Upper lobe of right lung (tissue), 1 donor: ENCODE measurements at regions not wholly inside any gene's neighbourhood (a gene's known extent, or its start where the extent isn't known, plus 50 kb on each side); places are given as distances from the start of the nearest gene placed in this dataset.
"Not testable (repeated sequence)": the region's sequence is repeated elsewhere in the genome, so short reads cannot be mapped to it uniquely, and the experiment has no call there.

Experiments
- ATAC-seq: fragments of 200-7000 bp; cut with Tn5 transposase; one replicate; pipeline ENCODE4 v1.9.1; 2020; ENCODE audit warnings: mild to moderate bottlenecking, moderate library complexity
- DNase-seq: peaks from one replicate; pipeline ENCODE4 v3.0.0-alpha.2; 2020
- H3K27ac ChIP-seq: fragments of 200-600 bp; one replicate; pipeline ENCODE4 v1.8.0; 2022
- H3K27me3 ChIP-seq: fragments of 200-600 bp; one replicate; pipeline ENCODE4 v1.8.0; 2022; ENCODE audit warnings: mild to moderate bottlenecking
- H3K36me3 ChIP-seq: fragments of 200-600 bp; one replicate; pipeline ENCODE4 v1.8.0; 2022
- H3K4me1 ChIP-seq: fragments of 200-600 bp; one replicate; pipeline ENCODE4 v1.8.0; 2022
- H3K4me3 ChIP-seq: fragments of 200-600 bp; one replicate; pipeline ENCODE4 v1.8.0; 2022; ENCODE audit warnings: mild to moderate bottlenecking
- H3K9me3 ChIP-seq: fragments of 200-600 bp; one replicate; pipeline ENCODE4 v1.8.0; 2022
- intact Hi-C: fragments of 100-400 bp; cut with DNase I; formaldehyde crosslinking; loops from one replicate; pipeline ENCODE4 v1.11.0; 2022
- TF ChIP-seq, protein P1 (sequence below): fragments of 200-600 bp; IDR thresholded peaks from one replicate; pipeline ENCODE4 v1.8.0; 2022; ENCODE audit warnings: antibody characterized with exemption
- donor health status: DM: no; HTN: yes; CAD: no; lungs with severe emphysema.

- ATAC-seq = peak; percentile 54
- DNase-seq = no peak
- H3K27ac ChIP-seq = no peak overlapping the region
- no peaks in the 10 kb centered on the region for H3K4me1 ChIP-seq
- no peaks in the 10 kb centered on the region for H3K36me3 ChIP-seq
- intact Hi-C loops = no loop called here
- H3K9me3 ChIP-seq = no peaks in the 10 kb centered on the region
- no peaks in the 10 kb centered on the region for H3K27me3 ChIP-seq
- TF ChIP-seq, protein P1, sequence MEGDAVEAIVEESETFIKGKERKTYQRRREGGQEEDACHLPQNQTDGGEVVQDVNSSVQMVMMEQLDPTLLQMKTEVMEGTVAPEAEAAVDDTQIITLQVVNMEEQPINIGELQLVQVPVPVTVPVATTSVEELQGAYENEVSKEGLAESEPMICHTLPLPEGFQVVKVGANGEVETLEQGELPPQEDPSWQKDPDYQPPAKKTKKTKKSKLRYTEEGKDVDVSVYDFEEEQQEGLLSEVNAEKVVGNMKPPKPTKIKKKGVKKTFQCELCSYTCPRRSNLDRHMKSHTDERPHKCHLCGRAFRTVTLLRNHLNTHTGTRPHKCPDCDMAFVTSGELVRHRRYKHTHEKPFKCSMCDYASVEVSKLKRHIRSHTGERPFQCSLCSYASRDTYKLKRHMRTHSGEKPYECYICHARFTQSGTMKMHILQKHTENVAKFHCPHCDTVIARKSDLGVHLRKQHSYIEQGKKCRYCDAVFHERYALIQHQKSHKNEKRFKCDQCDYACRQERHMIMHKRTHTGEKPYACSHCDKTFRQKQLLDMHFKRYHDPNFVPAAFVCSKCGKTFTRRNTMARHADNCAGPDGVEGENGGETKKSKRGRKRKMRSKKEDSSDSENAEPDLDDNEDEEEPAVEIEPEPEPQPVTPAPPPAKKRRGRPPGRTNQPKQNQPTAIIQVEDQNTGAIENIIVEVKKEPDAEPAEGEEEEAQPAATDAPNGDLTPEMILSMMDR = no peak
- no peak overlapping the region for H3K4me3 ChIP-seq
Observed at GRCh38 chr18:59983506-59983905, 83.7 kb downstream of the PMAIP1 start.

- H3K9me3 ChIP-seq = no peaks in the 10 kb centered on the region
- intact Hi-C loops = no loop called here
- H3K27ac ChIP-seq = no peak overlapping the region
- H3K36me3 ChIP-seq = no peaks in the 10 kb centered on the region
- no peaks in the 10 kb centered on the region for H3K4me1 ChIP-seq
- H3K27me3 ChIP-seq = no peaks in the 10 kb centered on the region
- DNase-seq (no peak), ATAC-seq (no peak)
- TF ChIP-seq, protein P1 = no peak
- H3K4me3 ChIP-seq = no peak overlapping the region
Observed at GRCh38 chr18:59980188-59980637, 80.4 kb downstream of the PMAIP1 start.

- no peak overlapping the region for H3K4me3 ChIP-seq
- no peaks in the 10 kb centered on the region for H3K9me3 ChIP-seq
- no peak for ATAC-seq
- H3K27me3 ChIP-seq = peaks cover 28% of the 10 kb centered on the region
- intact Hi-C loops = no loop called here
- H3K36me3 ChIP-seq = no peaks in the 10 kb centered on the region
- TF ChIP-seq, protein P1 = no peak
- no peak overlapping the region for H3K27ac ChIP-seq
- H3K4me1 ChIP-seq = no peaks in the 10 kb centered on the region
- no peak for DNase-seq
Observed at GRCh38 chr18:59971871-59972428, 72.2 kb downstream of the PMAIP1 start.

DNA sequence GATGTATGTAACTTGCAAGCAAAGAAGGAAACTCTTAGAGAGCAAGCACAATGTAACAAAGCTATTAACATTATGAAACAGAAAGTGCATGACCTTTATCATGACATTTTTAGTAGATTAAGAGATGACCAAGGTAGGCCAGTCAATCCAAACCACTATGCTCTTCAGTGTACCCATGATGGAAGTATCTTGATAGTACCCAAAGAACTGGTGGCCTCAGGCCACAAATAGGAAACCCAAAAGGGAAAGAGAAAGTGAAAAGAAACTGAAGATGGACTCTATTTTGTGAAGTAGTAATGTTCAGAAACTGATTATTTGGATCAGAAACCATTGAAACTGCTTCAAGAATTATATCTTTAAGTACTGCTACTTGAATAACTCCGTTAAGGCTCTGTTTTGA, 71.3 kb downstream of the PMAIP1 start:
- DNase-seq, H3K36me3 ChIP-seq, H3K9me3 ChIP-seq, H3K27ac ChIP-seq, H3K4me1 ChIP-seq, H3K4me3 ChIP-seq, ATAC-seq, intact Hi-C loops: not testable (repeated sequence)
- H3K27me3 ChIP-seq = peaks cover 29% of the 10 kb centered on the region

GRCh38 chr18:59969477-59970028, 69.8 kb downstream of the PMAIP1 start:
- DNase-seq, H3K36me3 ChIP-seq, H3K9me3 ChIP-seq, intact Hi-C loops, H3K4me3 ChIP-seq, H3K4me1 ChIP-seq, H3K27ac ChIP-seq: not testable (repeated sequence)
- peaks cover 29% of the 10 kb centered on the region for H3K27me3 ChIP-seq
- ATAC-seq = peak; percentile 51

DNA sequence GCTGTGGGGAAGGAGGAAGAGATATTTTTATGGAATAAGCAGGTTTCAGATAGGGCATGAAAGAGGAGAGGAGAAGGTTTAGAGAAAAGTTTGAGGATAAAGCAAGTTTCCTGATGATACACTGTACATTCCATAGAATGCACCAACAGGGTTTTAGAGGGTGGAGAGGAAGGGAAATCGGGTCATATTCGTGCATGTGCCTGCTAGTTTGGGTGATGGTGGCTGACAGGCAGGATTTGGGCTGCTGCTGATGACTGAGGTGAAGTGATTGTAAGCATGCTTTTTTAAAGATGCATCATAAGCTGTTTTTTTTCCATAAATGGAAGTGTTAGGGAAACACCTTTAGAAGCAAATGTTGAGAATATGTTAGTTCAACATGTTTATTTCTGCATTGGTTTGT, 68.8 kb downstream of the PMAIP1 start:
- Histone ChIP-seq H3K27ac (no peak overlapping the region), H3K27me3 (peaks cover 32% of the 10 kb centered on the region), H3K4me3 (no peak overlapping the region), H3K4me1 (no peaks in the 10 kb centered on the region), H3K9me3 (no peaks in the 10 kb centered on the region), H3K36me3 (no peaks in the 10 kb centered on the region)
- TF ChIP-seq, protein P1 = no peak
- intact Hi-C loops = no loop called here
- ATAC-seq = no peak
- DNase-seq = no peak

- no peak for DNase-seq
- TF ChIP-seq, protein P1 = no peak
- ATAC-seq = no peak
- intact Hi-C loops = no loop called here
- Histone ChIP-seq H3K4me3 (no peak overlapping the region), H3K4me1 (no peaks in the 10 kb centered on the region), H3K36me3 (no peaks in the 10 kb centered on the region), H3K27me3 (peaks cover 33% of the 10 kb centered on the region), H3K9me3 (no peaks in the 10 kb centered on the region), H3K27ac (no peak overlapping the region)
Observed at GRCh38 chr18:59967878-59968277, 68.1 kb downstream of the PMAIP1 start.
